ENCODE measurements at regions not wholly inside any gene's neighbourhood (a gene's known extent, or its start where the extent isn't known, plus 50 kb on each side); places are given as distances from the start of the nearest gene placed in this dataset.

DNA sequence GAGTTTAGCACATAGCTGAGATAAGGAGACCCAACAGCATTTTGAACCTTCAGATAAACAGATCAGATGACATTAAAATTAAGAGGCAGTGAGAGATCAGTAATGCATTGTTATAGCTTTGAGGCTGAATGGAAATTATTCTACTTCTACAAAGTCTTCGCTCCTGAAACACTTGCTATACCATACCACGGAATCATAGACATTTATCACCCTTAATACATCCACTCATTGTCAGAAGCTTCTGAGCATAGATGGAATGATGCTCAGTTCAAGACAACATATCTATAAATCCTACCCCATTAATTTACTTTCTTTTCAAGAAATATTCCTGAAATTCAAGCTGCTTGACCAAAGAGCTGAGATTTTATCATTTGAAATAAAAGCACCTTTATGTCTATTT is 266.7 kb downstream of the C3orf38 start:
- TF ChIP-seq CTCF (IDR thresholded peaks at IDR 0.05) (no peak), POLR2AphosphoS5 (IDR thresholded peaks at IDR 0.05) (no peak), POLR2A (IDR thresholded peaks at IDR 0.05) (no peak), EP300 (IDR thresholded peaks at IDR 0.05) (no peak)

Measured in upper lobe of left lung (tissue), 4 donors.